ENCODE measurements at regions not wholly inside any gene's neighbourhood (a gene's known extent, or its start where the extent isn't known, plus 50 kb on each side); places are given as distances from the start of the nearest gene placed in this dataset.

DNA sequence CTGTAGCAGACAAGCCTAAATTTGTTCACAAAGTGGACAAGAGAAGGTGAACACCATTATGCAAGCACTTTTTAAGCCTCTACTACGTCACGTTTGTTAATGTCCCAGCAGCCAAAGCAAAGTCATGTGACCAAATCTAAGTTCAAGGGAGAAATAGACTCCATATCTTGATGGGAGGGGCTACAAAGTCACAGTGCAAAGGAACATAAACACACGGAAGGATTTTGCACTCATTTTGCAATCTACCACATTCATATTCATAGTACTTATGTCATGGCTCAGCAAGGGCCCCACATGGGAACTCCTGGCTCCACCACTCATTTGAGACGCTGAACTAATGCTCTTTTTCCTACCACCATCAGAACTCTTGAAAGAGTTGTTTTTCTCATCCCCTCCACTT is 139.0 kb upstream of the JADE1 start:
- TF ChIP-seq, protein P1, sequence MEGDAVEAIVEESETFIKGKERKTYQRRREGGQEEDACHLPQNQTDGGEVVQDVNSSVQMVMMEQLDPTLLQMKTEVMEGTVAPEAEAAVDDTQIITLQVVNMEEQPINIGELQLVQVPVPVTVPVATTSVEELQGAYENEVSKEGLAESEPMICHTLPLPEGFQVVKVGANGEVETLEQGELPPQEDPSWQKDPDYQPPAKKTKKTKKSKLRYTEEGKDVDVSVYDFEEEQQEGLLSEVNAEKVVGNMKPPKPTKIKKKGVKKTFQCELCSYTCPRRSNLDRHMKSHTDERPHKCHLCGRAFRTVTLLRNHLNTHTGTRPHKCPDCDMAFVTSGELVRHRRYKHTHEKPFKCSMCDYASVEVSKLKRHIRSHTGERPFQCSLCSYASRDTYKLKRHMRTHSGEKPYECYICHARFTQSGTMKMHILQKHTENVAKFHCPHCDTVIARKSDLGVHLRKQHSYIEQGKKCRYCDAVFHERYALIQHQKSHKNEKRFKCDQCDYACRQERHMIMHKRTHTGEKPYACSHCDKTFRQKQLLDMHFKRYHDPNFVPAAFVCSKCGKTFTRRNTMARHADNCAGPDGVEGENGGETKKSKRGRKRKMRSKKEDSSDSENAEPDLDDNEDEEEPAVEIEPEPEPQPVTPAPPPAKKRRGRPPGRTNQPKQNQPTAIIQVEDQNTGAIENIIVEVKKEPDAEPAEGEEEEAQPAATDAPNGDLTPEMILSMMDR (conservative IDR thresholded peaks at IDR 0.05) = no peak
- no peak for TF ChIP-seq EZH2 (IDR thresholded peaks at IDR 0.05; ENCODE audit: low read depth)
